HL-60 (cell line): ENCODE measurements at regions not wholly inside any gene's neighbourhood (a gene's known extent, or its start where the extent isn't known, plus 50 kb on each side); places are given as distances from the start of the nearest gene placed in this dataset.

Experiments used
- DNase-seq, 2 experiments: peaks; one replicate each; pipeline ENCODE4 v3.0.0-alpha.2; 2010 to 2020; ENCODE audit warnings: low read depth in 1 of 2, low spot score in 1 of 2
- H3K27ac ChIP-seq: fragments of 250-450 bp; sonication (Bioruptor Pico); replicated peaks from 2 replicates; pipeline ENCODE4 v1.5.1; 2020; ENCODE audit warnings: mild to moderate bottlenecking, moderate library complexity
- H3K27me3 ChIP-seq: fragments of 250-450 bp; sonication (Bioruptor Pico); 2 replicates; pipeline ENCODE4 v1.5.1; 2021; ENCODE audit warnings: mild to moderate bottlenecking, moderate library complexity; ENCODE audit not compliant: insufficient read depth, poor library complexity, severe bottlenecking
- H3K4me3 ChIP-seq: replicated peaks from 2 replicates; pipeline ENCODE4 v1.5.1; 2011; ENCODE audit warnings: mild to moderate bottlenecking, control low read depth, low read length; ENCODE audit not compliant: insufficient read depth
- GABPA ChIP-seq: IDR thresholded peaks from 2 replicates; pipeline ENCODE4 v1.6.1; 2012; ENCODE audit warnings: low read depth
- POLR2AphosphoS5 ChIP-seq: IDR thresholded peaks from 2 replicates; pipeline ENCODE4 v1.6.1; 2012; ENCODE audit warnings: low read depth
- REST ChIP-seq: IDR thresholded peaks from 2 replicates; pipeline ENCODE4 v1.6.1; 2012; ENCODE audit warnings: low read depth; ENCODE audit not compliant: insufficient replicate concordance
- SPI1 ChIP-seq: IDR thresholded peaks from 2 replicates; pipeline ENCODE4 v1.6.1; 2012; ENCODE audit warnings: low read depth, mild to moderate bottlenecking, borderline replicate concordance
- TF ChIP-seq, protein P1 (sequence below): IDR thresholded peaks from one replicate; pipeline ENCODE4 v1.5.1; 2011; ENCODE audit warnings: low read length, control low read depth, inconsistent platforms; ENCODE audit not compliant: insufficient read depth

GRCh38 chr5:61802456-61802855, 470.4 kb downstream of the ZSWIM6 start:
- TF ChIP-seq GABPA = no peak
- TF ChIP-seq, protein P1, sequence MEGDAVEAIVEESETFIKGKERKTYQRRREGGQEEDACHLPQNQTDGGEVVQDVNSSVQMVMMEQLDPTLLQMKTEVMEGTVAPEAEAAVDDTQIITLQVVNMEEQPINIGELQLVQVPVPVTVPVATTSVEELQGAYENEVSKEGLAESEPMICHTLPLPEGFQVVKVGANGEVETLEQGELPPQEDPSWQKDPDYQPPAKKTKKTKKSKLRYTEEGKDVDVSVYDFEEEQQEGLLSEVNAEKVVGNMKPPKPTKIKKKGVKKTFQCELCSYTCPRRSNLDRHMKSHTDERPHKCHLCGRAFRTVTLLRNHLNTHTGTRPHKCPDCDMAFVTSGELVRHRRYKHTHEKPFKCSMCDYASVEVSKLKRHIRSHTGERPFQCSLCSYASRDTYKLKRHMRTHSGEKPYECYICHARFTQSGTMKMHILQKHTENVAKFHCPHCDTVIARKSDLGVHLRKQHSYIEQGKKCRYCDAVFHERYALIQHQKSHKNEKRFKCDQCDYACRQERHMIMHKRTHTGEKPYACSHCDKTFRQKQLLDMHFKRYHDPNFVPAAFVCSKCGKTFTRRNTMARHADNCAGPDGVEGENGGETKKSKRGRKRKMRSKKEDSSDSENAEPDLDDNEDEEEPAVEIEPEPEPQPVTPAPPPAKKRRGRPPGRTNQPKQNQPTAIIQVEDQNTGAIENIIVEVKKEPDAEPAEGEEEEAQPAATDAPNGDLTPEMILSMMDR = no peak
- TF ChIP-seq REST = no peak
- TF ChIP-seq SPI1 = no peak
- TF ChIP-seq POLR2AphosphoS5 = no peak
- DNase-seq = no peak
- Histone ChIP-seq H3K4me3 (no peak overlapping the region), H3K27me3 (no peaks in the 10 kb centered on the region), H3K27ac (no peak overlapping the region)

DNA sequence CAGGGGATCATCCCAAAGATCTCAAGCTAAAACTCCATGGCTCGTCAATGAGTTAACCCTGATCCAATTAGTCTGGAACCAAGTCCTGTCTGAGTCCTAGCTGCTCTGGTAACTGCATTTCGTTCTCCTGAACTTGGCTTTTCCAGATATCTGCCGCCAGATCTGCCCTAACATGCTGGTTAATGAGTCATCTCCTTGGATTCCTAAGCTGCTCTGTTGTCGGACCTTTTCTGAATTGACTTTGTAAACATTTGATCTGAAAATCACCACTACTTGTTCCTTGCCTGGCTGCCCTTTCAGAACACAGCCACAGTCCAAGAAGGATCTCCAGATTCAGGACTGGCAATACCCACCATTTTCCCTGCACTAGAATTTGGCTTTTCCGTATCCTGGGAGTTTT, 473.0 kb downstream of the ZSWIM6 start:
- no peak overlapping the region for H3K4me3 ChIP-seq
- TF ChIP-seq SPI1 (no peak), POLR2AphosphoS5 (no peak), GABPA (no peak), REST (no peak)
- TF ChIP-seq, protein P1 = no peak
- no peak for DNase-seq
- no peaks in the 10 kb centered on the region for H3K27me3 ChIP-seq
- H3K27ac ChIP-seq = no peak overlapping the region

DNA sequence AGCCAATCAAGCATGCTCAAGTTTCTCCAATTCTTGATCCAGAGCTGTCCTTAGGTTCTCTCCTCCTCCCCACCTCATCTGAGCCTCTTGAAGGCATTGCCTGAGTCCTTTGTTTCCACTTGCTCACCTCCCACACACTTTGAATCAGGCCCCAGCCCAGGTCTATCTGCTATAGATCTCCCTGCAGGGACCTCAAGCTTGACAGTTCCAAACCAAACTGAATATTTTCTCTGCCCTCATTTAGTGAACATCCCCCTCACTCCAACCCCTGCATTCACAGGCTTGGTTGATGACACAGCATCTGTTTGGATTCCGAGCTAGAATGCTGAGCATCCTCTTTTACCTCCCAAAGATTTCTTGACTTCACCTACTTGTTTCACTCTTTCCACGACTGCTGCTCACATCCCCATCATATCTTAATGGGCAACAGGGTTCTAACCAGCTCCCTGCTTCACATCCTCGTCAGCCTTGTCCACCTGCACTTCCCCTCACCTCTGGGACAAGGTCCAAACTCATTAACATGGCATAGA, 474.5 kb downstream of the ZSWIM6 start:
- no peak for DNase-seq
- TF ChIP-seq GABPA = no peak
- TF ChIP-seq, protein P1 = no peak
- TF ChIP-seq REST = no peak
- TF ChIP-seq POLR2AphosphoS5 = no peak
- no peak for TF ChIP-seq SPI1
- Histone ChIP-seq H3K27ac (no peak overlapping the region), H3K27me3 (no peaks in the 10 kb centered on the region), H3K4me3 (no peak overlapping the region)
